ENCODE measurements at regions not wholly inside any gene's neighbourhood (a gene's known extent, or its start where the extent isn't known, plus 50 kb on each side); places are given as distances from the start of the nearest gene placed in this dataset.

- no peak for DNase-seq
Measured at GRCh38 chr2:217687771-217688170, 315.0 kb downstream of the TNS1 start.

GRCh38 chr2:217685255-217685605, 317.6 kb downstream of the TNS1 start:
- no peak for DNase-seq

GRCh38 chr2:217684431-217685254, 318.2 kb downstream of the TNS1 start:
- DNase-seq, result no peak

DNA sequence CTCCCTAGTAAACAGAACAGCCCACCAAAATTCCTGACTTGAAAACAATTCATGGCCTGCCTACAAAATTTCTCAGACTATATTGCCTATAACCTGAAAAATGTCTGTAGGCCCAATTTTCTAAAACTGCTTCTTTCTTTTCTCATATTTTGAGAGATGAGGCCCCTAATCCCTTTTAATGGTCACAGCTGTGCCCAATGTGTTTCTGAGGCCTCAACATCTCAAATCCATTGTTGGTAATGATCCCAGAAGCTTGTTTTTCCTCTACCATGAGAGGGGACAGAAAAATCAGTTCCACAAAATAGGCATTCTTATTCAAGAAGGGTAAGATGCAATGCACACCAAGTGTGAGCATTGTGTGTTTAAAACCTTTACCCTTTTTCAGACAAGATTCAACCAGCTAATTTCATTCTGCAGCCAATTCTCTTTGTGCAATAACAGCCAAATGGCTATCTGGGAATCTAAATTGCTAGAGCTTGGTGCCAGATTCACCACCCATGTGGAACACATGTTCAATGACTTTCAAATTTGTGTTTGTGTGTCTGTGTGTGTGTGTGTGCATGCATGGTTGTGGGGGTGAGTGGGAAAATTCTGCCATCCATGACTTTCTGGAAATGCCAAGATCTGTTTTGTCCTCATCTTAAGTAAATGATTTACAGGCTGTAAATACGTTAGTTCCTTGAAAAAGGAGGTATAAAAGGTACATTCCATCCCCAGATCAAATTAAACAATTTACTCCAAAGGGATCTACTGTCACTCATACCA, 319.5 kb downstream of the TNS1 start:
- no peak for DNase-seq

DNA sequence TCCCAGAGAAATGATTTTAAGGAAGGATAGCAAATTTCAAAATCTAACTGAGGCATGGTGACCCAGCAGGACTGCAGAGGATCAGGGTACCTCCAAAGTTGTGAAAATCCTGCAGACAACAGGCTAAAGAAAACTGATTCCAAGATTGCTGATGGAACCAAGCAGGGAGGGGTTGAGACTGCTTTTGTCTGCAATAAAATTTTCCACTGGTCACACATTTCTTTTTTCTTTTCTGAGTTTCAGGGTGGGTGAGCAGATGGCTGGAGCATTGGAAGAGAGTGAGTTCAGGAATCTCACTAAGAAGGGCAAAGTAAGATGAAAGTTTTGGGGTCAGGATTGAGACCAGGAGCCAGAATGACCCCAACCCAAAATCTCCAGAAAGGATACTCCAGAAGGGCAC, 321.0 kb downstream of the TNS1 start:
- no peak for DNase-seq

GRCh38 chr2:217680381-217680780, 322.4 kb downstream of the TNS1 start:
- no peak for DNase-seq

- no peak for DNase-seq
Measured at GRCh38 chr2:217673627-217674026, 329.2 kb downstream of the TNS1 start.

DNA sequence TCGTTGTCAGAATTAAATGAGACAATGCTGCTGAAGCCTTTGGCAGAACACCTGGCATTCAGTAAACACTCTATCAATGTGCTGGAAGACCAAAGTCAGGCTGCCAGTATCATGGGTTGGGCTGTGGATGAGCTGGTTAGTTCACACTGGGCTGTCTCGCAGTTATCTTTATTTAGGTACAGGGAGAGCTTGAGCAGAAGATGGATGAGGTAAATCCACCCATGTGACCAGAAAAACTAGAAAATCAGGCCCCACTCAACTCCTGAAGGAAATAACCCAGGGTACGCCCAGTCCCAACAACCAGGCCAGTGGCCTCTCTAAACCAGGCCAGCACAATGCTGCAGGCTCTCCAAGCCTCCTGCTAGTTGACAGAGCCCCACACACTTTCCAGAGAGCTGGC, 330.3 kb downstream of the TNS1 start:
- no peak for DNase-seq

- DNase-seq, result no peak
Measured at GRCh38 chr2:217671871-217672270, 330.9 kb downstream of the TNS1 start.

GRCh38 chr2:217671075-217671474, 331.7 kb downstream of the TNS1 start:
- DNase-seq, result no peak

- no peak for DNase-seq
Measured at GRCh38 chr2:217669831-217670230, 333.0 kb downstream of the TNS1 start.

- DNase-seq, result no peak
Measured at GRCh38 chr2:217667512-217667911, 335.3 kb downstream of the TNS1 start.

- no peak for DNase-seq
Measured at GRCh38 chr2:217667035-217667434, 335.8 kb downstream of the TNS1 start.

- DNase-seq, result no peak
Measured at GRCh38 chr2:217666338-217666737, 336.5 kb downstream of the TNS1 start.

- no peak for DNase-seq
Measured at GRCh38 chr2:217664761-217665160, 338.0 kb downstream of the TNS1 start.

DNA sequence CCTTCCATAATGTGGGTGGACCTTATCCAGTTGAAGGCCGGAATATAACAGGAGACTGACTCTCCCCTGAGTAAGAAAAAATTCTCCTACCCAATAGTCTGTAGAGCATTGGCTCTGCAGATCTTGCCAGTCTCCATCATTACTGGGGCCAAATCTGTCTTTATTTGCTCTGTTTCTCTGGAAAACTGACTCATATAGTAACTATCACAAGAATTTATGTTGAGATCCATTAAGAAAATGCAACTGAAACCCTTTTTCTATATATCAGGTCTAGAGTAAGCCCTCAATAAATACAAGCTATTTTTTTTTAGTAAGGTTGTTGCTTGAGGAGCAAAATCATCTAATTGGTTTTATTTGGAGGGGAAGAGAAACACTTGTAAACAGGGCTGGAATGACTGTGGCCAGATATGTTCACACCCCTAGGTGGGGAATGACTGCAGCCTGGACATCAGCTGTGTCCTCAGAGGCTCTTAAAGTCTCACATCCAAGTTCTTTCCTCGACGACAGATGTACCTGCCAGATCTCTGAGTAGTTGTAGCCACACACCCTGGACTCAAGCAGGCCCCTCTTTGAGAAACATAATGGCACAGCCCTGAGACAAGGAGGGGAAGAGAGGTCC, 339.7 kb downstream of the TNS1 start:
- no peak for DNase-seq

DNA sequence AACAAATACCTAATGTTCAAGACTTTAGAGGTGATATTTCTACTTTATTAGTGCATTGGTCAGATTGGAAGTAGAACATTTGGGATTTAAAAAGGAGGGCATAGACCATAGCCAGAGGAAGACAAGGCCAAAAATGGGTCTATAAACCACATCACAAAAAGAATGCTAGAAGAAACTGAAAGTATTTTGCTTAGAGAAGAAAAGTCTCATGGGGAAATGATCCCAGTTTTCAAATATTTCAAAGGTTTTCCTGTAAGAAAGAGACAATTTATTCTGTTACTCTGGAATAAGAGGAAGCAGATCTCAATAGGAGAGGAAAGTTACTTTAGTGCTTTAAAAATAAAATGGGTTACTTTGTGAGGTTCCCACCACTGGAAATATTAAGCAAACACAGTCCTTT, 341.4 kb downstream of the TNS1 start:
- no peak for DNase-seq

DNA sequence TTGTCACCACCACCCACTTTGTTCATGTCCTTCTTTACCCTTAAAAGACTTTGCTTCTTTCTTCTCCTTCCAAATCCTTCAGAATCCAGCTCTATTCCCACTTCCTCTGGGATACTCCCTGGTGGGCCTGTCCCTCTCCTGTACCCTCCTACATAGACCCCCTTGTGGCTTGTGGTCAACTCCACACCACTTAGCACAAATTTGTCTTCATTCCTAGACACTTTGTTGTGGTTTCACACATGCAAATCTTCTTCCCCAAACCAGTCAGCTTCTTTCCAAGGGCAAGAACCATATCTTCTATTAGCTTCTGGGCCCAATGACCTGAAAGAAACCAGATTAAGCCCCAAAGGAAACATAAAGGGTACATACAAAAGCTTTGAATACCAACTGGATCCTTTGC, 342.4 kb downstream of the TNS1 start:
- DNase-seq, result no peak

- no peak for DNase-seq
Measured at GRCh38 chr2:217658806-217659205, 344.0 kb downstream of the TNS1 start.

DNA sequence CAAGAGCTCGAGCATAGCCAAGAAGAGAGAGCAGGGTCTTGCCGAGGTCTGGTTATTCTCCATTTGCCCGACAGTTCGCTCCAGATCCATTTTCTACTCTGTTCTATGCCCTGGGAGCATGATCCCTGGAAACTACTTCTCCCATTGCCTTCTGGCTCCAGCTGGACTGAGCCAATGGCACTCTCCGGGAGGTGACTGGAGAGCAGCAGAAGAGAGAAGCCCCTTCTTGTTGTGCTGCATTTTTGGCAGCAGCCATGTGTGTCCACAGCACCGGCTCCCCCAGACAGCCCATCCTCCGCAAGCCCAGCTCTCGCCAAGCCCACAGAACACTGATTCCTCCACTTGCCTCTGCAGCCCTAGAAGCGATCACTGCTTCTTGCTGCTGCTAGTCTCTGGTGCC, 345.5 kb downstream of the TNS1 start:
- DNase-seq, result no peak

GRCh38 chr2:217656316-217656715, 346.5 kb downstream of the TNS1 start:
- no peak for DNase-seq

DNA sequence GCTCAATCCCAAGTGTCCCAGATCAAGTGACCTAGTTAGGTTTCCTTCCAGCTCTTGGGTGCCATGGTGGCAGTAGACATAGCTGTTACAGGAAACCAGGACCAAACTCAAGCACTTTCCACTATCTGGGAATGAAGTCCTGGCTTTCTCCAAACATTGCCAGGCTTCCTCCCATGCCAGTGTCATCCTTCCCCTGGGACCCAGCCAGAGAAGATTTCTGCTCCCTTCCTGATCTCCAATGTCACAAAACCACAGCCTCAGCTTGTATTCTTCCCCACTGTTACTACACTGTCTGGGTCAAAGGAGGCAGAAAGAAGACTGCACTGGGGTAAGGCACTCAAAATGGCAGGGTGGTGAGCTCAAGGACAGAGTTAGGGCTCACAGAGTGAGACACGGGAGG, 347.1 kb downstream of the TNS1 start:
- DNase-seq, result no peak

DNA sequence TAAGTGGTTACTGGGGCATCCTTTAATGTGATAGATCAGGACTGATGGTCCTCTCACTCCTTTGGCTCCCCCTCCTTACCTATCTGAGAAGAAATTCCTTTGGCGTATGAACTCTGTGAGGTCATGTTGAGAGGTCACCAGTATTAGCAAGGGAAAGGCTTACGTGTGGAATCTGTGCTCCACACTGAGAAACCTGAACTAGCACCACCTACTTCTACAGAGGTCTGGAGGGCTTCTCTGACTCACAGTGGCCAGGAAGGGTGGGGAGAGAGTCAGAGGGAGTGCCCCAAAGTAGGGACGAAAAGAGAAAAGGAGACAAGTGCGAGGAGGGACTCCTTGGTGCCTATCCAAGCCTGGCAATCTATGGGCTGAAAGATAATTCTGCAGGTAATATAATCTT, 348.6 kb downstream of the TNS1 start:
- no peak for DNase-seq

All from CD4-positive, alpha-beta T cell treated with Interleukin-10 for 1 hour (primary cell).